Upper lobe of left lung (tissue), 4 donors: ENCODE measurements at regions not wholly inside any gene's neighbourhood (a gene's known extent, or its start where the extent isn't known, plus 50 kb on each side); places are given as distances from the start of the nearest gene placed in this dataset.

ENCODE experiments used
- EP300 ChIP-seq, 4 donors: sonication (generic); formaldehyde crosslinking; IDR thresholded peaks; one replicate each; pipeline ENCODE4 v1.5.1; 2017; ENCODE audit warnings: antibody characterized with exemption in 4 of 4, control low read depth in 2 of 4
- POLR2A ChIP-seq, 4 donors: fragments of 450-650 bp; IDR thresholded peaks; one replicate each; pipeline ENCODE4 v1.5.1; 2016 to 2017; ENCODE audit warnings: antibody characterized with exemption in 4 of 4, mild to moderate bottlenecking in 2 of 4
- POLR2AphosphoS5 ChIP-seq, 2 donors: sonication (generic); formaldehyde crosslinking; IDR thresholded peaks; one replicate each; pipeline ENCODE4 v1.5.1; 2017; ENCODE audit warnings: antibody characterized with exemption in 2 of 2
- TF ChIP-seq, protein P1 (sequence below), 6 experiments: fragments of 450-650 bp in 4 of 6; fragments of 200-600 bp in 2 of 6; sonication (generic) in 2 of 6; IDR thresholded peaks; one replicate each; pipeline ENCODE4 v1.5.1; 2016 to 2019; ENCODE audit warnings: antibody characterized with exemption in 6 of 6

DNA sequence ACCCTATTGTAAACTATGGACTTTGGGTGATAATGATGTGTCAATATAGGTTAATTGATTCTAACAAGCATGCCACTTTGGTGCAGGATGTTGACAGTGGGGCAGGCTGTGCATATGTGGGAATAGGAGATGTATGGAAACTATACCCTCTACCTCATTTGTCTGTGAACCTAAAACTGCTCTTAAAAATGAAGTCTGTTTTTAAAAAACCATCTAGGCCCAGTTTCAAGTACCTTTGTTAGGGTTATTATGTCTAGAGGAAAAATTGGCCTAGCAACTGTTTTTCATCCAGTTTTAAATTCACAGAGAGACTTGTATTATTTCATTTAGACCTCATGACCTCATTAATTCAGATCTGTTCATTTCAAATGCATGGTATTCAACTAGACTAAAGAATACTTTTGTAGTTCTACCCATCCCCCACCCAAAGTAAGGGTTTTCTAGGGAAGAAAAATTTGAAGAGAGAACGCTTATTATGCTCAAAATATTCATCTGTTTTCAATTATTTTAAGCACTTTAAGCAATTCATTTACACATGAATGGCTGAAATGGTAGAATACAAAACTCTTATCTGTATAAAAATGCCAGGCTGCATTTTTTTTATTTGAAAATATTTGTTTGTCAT is 1781.9 kb upstream of the MIR17HG start:
- TF ChIP-seq POLR2AphosphoS5 (IDR thresholded peaks at IDR 0.05) (no peak), POLR2A (IDR thresholded peaks at IDR 0.05) (no peak), EP300 (IDR thresholded peaks at IDR 0.05) (no peak)
- TF ChIP-seq, protein P1, sequence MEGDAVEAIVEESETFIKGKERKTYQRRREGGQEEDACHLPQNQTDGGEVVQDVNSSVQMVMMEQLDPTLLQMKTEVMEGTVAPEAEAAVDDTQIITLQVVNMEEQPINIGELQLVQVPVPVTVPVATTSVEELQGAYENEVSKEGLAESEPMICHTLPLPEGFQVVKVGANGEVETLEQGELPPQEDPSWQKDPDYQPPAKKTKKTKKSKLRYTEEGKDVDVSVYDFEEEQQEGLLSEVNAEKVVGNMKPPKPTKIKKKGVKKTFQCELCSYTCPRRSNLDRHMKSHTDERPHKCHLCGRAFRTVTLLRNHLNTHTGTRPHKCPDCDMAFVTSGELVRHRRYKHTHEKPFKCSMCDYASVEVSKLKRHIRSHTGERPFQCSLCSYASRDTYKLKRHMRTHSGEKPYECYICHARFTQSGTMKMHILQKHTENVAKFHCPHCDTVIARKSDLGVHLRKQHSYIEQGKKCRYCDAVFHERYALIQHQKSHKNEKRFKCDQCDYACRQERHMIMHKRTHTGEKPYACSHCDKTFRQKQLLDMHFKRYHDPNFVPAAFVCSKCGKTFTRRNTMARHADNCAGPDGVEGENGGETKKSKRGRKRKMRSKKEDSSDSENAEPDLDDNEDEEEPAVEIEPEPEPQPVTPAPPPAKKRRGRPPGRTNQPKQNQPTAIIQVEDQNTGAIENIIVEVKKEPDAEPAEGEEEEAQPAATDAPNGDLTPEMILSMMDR (IDR thresholded peaks at IDR 0.05) = no peak
